NOMO-1 treated with dmso at 0.1 percent for 144 hours (cell line): ENCODE measurements at regions not wholly inside any gene's neighbourhood (a gene's known extent, or its start where the extent isn't known, plus 50 kb on each side); places are given as distances from the start of the nearest gene placed in this dataset.

Experiments used
- DNase-seq: peaks from one replicate; lab custom pipeline; 2025; ENCODE audit not compliant: unreplicated experiment; lab: John Stamatoyannopoulos, UW

DNA sequence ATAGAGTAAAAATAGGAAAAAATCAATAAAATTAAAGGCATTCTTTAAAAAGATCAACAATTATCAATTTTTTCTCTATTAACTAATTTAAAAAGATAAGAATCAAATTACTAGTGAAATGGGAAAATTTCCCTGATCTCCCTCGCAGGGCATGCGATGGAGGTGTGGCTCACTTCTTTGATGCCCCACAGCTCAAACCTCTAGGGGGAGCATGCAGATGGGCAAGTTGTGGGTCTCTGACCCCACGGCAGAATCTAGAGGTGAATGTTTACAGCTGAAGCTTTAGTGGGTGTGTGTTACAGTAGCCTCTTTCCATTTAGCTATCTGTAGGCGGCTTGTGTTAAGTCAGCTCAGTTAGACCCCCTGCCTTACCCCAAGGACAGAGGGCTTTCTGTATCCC lies 1348.8 kb downstream of the PCDH18 start:
- DNase-seq: no peak

DNA sequence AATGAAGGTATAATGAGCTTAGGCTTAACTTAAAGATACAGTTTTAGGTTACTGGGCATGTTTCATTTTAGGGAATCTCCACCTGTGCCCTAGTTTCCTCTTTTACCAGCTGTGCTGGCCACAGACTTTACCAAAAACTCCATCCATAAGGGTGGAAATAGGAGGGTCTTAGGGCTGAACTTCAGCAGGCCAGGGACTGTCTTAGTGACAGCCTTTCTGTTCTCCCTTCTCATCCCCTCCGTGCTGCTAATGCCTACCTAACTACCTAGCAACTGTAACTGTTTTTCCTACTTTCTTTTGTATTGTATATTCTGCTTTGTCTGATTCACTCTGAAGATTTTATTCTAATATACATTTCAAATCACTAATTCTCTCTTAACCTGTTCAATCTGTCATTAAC lies 1375.3 kb downstream of the PCDH18 start:
- no peak for DNase-seq

DNA sequence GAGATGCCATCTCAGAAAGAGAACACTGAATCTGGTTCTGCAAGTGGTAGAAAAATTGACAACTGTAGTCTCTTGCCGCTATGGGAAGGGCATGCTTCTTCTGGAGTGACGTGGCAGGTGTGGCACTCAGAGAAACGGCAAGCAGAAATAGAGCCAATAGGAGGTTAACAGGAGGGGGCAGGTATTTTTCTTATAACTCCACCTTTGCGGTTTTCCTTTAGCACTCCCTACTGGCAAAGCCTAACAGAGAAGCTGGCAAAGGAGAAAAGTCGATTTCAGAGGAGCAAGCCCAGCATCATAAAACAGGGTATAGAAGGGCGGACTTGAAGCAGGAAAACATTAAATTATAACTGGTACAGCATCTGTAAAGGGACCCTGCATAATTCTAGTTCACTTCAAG lies 1382.2 kb downstream of the PCDH18 start:
- DNase-seq: no peak

DNA sequence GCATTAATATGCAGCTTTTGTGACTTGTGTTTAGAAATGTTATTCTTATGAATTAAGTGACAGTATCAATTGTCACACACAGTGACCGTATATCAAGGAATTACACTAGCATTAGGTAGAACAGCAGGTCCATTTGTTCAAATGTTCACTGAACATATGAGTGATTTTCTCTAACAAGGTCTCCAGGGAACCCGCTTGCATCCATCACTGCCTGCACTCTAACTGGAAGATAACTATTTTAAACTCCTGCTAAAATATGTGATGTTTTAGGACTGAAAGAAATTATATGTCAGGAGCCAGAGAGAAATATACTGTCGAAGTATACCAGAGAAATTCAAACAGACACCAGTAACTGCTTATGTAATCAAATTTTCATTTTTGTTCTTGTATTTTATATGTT lies 1395.7 kb downstream of the PCDH18 start:
- DNase-seq: no peak

DNA sequence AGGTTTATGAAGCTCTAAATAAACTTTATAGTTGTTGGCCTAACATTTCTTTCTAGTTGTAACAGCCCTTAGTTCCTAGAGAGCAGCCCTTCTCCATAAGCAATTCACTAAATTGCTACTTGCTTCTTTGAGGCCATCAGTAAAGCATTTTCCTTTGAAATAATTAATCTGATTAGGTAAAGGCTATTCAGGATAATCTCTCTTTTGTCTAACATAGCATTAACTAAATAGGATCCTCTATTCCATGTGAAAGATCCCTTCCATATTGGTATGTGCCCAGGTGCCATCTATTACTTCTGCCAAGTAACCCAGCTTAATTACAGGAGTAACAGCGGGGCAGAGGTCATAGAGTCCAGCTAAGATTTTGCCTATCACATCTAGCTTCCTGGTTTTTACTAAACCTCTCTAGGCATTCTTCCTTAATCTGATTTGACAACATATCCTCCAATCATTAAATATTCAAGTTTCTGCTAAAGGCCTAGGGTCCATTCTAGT lies 1408.0 kb downstream of the PCDH18 start:
- DNase-seq: no peak

DNA sequence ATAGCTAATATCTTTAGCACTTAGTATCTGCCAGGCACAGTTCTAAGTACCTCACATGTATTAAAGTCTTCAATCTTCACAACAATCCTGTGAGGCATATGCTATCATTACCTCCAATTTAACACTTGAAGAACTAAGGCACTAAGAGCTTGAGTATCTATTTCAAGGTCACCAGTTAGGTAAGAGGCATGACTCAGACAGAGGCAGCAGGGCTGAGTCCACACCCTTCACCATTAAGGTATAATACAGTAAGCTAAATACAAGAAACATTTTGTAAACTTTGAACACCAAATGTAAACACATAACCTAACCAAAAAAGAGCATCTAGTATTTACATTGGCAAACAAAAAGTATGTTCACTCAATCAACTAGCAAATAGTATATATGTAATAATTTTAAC lies 1410.9 kb downstream of the PCDH18 start:
- DNase-seq: no peak

DNA sequence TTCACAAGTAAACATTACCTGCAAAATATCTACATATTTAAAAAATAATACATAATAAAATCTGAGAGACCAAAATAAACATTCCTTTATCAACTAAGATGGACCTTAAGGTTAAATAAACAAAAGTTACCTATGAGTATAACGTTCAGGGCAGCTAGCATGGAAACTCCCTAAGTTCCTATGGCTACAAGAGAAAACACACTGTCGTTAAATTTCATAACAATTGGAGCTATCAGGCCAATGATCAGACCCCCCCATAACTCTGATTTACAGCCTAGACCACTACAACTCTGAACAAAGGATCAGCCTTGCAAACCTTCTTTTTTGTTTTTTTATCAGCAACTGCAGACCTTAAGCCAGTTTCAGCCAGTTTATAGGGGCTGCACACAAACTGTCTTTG lies 1418.4 kb downstream of the PCDH18 start:
- no peak for DNase-seq

DNA sequence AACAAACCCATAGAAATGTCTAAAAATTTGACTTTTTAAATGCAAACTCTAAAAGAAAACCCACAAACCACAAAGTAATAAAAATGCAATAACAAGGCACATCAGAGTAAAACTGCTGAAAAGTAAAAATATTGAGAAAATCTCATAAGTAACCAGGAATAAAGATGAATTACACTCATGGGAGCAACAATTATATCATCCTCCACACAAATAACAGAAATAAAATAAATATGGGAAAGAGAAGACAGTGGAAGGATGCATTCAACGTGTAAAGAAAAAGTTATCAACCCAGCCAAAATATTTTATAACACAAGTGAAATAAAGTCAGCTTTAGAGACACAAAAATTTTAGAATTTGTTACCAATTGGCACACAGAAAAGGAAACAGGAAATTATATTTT lies 1420.2 kb downstream of the PCDH18 start:
- DNase-seq: no peak

DNA sequence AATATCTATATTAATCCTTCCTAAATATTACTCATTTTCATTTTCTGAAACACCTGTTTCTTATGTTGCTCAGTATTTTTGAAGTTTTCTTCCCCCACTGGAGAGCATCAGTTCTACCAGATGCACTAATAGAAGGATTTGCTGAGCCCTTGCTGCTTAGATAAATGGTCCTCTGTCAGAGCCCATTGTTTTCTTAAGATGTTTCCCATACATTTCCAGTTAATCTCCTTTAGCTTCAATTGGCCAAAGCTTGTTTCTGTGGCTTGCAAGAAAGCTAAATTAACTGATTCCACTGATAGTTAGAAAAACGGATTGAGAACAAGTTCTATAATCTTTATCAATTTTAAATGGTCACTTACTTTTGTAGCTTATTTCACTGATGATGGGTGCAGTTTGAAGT lies 1425.5 kb downstream of the PCDH18 start:
- no peak for DNase-seq

DNA sequence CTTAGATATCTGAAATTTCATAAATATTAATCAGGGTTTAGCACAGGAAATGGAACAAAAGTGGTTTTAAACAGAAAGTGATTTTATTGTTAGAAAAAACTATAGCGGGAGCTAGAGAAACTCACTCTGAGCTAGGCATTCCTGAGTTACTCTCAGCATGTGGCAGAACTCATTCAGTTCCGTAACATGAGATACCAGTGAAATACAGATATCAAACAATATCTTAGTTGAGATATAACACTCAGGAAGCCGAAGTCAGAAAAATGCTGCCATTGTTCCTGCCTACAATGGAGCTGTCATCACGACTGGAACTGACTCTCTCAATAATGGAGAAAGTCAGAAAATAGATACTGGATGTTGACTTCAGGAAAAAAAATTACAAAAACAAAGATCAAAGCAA lies 1428.7 kb downstream of the PCDH18 start:
- DNase-seq: no peak

DNA sequence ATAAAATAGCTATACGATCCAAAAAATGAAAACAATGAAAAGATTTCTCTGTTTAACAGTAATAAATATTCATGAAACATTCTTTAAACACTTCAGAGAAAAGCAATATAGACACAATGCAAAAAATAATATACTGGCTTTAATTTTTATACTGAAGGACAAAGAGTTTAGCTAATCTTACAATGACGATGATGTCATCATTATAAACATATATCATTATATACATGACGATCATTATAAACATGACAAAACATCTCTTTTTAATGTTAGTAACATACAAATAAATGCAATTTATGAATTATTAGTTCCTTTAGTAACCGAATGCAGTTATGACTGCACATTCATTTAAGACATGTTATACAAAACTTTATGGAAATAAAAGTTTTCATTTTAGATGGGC lies 1434.6 kb downstream of the PCDH18 start:
- DNase-seq: no peak

DNA sequence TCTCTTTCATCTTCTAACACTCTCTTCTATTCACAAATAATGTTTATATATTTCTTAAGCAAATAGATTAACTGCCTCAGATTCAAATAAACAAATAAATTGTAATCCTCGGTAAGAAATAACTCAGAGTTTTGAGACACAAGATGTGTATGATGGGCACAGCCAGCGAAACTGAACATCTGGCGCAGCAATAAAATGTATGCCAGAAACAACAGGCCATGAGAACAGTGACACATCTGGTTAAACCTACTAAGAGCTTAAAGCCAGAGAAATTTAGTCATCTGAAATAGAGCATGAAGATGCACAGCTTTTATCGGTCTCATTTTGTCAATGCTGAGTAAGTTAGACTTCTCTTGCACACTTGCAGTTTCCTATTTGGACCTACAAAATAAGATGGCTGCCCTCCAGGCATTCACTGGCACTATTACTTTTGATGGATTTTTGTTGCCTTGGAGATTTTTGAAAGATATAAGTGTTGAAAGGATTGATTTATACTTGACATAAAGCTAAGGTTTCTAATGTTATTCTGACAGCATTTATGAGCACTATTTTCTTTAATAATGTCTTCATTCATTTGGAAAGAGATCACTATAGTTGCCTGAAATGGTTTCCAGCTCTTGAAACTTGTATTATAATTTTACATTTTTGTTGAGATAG lies 1444.0 kb downstream of the PCDH18 start:
- no peak for DNase-seq

DNA sequence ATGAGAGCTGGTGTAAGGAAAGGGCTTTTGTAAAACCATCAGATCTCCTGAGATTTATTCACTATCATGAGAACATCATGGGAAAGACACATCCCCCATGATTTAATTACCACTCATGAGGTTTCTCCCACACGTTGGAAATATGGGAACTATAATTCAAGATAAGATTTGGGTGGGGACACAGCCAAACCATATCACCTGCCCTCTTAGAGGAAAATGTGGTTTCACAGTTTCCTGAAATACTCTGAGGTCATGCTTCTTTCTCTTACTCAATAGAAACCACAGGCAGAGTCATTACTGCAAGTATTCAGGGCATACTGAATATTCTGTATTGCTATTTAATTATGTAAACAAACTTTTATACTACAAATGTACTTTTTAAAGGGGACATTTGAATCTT lies 1453.3 kb downstream of the PCDH18 start:
- DNase-seq: no peak

DNA sequence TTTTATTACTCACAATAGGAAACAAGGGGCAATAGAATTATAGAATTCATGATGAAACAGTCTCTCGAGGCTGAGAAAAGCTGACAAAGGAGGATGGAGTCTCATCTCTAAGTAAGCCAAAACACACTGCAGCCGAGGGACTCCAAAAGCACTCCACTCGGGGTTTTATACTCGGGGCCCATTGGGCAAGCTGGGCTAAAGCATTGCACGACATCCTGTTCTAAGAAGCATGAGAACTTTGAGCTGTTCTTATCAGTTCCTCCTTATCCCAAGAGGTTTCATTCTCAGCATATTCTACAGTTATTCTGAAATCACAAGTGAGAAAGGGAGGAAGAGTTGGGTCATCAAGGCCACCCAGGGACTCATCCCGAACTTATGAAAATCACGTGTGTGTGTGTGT lies 1475.5 kb downstream of the PCDH18 start:
- DNase-seq: no peak

DNA sequence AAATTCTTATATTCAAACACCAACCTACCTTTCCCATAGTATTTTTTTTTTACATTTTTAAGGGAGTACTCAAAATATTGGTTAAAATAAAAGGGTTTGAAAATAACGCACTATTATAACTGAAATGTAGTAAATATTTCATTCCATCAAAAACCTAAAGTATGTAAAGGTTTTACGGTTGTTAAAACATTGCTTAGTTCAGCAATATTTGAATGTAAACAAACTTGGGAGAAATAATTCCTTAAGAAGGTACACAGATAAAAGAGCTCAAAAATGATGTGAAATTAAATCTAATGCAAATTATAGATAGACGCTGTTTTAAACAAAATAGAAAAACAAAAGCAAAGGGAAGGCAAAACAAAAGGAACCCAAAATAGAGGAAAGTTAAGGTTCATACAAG lies 1476.9 kb downstream of the PCDH18 start:
- DNase-seq: no peak

DNA sequence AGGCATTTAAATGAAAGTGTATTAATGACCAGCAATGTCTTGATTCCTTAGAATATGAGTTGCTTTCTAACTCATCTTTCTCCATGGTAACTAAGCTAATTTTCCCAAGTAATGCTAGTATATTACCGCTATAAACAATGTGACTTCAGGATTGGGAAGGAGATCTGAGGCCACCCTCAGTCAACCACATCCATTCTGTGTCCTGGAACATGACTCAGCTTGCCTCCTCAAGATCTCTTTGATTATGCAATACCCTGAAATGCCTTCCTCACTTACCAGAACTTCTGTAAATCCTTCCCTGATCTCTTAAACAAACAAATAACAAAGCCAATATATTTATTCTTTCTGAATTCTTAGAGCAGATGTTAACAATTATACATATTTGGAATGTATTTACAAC lies 1495.5 kb downstream of the PCDH18 start:
- DNase-seq: no peak

DNA sequence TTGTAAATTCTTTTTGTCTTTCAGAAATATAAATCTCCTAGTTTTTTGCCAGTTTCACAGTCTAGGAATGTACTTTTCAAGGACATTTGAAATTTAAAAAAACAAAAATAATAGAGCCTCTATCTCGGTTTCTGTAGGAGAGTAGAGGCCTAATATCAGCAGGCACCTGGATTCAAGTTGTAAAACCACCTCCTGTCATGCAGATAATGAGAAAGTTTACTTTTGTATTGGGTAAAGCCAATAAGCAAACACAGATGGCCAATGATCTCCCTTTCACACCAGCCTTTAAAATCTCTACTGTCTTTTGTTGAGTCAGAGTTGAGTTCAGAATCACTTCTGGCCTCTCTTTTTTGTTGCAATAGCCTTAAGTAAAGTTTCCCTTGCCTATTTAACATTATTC lies 1499.9 kb downstream of the PCDH18 start:
- DNase-seq: no peak

DNA sequence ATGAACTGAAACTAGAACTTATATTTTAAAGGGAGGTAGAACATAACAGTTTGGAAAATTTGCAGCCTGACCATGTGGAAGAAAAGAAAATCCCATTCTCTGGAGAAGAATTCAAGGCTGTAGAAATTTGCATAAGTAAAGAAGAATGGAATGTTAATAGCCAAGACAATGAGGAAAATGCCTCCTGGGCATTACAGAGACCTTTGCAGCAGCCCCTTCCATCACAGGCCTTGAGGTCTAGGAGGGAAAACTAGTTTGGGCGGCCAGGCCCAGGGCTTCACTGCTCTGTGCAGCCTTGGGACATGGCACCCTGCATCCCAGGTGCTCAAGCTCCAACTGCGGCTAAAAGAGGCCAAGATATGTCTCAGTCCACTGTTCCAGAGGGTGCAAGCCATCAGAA lies 1506.8 kb downstream of the PCDH18 start:
- DNase-seq: no peak

DNA sequence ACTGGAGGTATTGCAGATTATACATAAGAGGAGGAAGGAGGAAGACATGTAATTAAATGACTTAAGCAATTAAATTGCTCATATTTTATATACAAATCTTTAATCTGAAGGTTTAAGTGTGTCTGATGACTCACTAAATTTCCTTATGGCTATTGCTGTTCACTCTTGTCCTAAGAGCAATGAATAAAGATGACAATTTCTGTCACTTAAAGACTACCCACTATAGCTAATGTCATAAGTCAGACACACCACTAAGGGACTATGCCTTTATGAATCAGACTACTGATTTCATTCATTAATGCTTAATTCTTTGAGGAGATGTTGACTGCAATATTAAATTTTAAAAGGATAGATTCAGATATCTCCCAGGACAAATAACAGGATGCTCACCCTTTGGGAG lies 1514.7 kb downstream of the PCDH18 start:
- DNase-seq: no peak

DNA sequence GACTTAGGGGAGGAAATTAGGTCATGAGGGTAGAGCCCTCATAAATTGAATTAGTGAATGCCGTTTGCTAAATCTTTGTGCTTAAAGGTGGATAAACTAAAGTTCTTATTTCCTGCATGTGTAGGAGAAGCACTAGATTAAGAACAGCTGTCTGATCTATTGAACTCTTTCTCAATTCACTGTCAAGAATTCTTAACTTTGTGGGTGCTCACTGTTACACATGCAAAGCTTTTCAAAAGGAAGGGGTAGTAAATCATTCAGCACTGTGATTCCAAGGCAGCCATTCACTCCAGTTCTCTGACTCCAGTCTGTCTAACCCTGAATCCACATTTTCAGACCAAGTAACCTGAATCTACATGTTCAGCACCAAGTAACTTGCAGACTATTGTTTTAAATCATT lies 1520.1 kb downstream of the PCDH18 start:
- DNase-seq: no peak

DNA sequence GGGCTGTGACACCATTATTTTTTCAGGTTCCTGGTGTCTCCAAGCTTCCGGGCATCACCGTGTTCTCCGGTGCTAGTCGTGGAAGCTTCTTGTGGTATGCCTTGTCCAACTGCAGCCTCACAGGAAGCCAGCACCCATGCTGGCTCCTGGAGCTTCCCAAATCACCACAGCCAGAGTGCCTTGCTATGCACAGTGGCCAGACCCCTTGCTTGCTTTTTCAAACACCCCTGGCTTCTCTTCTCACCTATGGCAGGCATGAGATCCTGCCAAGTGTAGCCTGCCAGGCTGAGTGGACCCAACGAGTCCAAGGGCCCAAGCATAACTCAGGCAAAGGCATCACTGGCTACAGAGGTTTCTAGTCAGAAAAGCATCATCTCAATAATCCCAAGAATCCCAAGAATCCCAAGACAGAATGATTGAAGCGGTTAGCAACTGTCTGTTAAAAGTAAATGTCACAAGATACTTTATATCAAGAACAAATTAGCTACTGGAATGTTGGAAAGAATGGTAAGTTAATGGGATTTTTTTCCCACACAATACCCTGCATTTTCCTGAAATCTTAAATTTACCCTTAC lies 1522.9 kb downstream of the PCDH18 start:
- no peak for DNase-seq

DNA sequence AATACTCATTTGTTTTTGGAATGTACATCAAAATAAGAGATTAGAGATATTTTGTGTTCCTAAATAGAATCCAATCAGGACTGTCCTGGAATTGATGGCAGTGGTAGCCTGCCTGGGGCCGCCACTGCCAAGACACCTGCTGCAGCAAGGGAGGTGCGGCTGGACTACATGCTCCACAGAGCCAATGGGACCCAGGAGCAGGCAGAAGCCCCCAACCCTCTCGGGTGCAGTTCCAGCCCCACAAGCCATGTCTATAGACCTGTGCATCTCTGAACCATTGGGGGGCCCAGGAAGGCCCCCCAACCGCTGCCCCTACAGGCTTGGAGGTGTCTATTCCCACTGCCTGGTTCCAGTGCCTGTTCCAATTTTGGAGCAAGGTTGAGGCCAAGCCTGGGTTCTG lies 1524.3 kb downstream of the PCDH18 start:
- no peak for DNase-seq

DNA sequence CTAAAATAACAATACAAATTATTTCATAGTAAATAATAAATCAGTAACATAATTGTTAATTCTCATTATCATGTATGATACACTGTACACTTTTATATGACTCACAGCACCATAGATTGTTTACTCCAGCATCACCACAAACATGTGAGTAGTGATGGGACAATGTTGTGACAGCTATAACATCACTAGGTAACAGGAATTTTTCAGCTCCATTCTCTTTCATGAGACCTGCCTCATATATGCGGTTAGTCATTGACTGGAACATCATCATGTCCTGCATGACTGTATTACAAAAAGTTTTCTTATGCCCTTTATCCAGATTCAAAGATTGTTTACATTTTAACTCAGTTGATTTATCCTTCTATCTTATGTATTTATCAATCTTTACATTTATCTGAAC lies 1530.0 kb downstream of the PCDH18 start:
- no peak for DNase-seq
